SH-SY5Y (cell line): ENCODE measurements at regions not wholly inside any gene's neighbourhood (a gene's known extent, or its start where the extent isn't known, plus 50 kb on each side); places are given as distances from the start of the nearest gene placed in this dataset.

Experiments used
- GATA2 ChIP-seq: IDR thresholded peaks from 2 replicates; pipeline ENCODE4 v1.6.1; 2011; ENCODE audit warnings: mild to moderate bottlenecking, low read depth, low read length
- GATA3 ChIP-seq: IDR thresholded peaks from 2 replicates; pipeline ENCODE4 v1.6.1; 2011; ENCODE audit warnings: low read depth, mild to moderate bottlenecking, low read length, moderate library complexity

- TF ChIP-seq GATA2 (no peak), GATA3 (no peak)
Observed at GRCh38 chr16:62392698-62393097, 356.5 kb upstream of the CDH8 start.
